ENCODE measurements at regions not wholly inside any gene's neighbourhood (a gene's known extent, or its start where the extent isn't known, plus 50 kb on each side); places are given as distances from the start of the nearest gene placed in this dataset.
"Not testable (repeated sequence)": the region's sequence is repeated elsewhere in the genome, so short reads cannot be mapped to it uniquely, and the experiment has no call there.

DNA sequence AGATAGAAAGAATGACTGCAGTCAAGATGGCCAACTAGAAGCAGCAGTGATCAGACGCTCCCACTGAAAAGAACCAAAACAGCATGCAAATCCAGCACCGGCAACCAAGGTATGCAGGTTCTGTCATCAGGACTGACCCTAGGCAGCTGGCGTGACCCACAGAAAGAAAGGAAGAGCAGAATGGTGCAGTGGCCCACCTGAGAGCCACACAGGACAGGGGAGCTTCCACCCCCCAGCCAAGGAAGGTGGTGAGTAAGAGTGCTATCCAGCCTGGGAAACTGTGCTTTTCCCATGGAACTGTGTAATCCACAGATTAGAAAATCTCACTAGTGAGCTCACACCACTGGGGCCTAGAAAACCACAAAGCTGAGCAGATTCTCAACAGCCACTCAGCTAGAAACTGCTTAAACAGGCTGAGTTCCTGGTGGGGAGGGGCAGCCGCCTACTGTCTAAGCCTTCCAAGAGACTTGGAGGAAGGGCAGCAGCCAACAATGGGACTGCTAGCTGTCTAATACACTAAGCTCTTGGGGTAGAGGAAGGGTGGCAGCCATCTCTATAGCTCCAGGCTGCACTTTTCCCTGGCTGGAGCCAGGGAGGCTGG lies 127.9 kb downstream of the EVA1A start:
- no peak for TF ChIP-seq CTCF (conservative IDR thresholded peaks at IDR 0.05; ENCODE audit: control insufficient read depth, insufficient read depth, low read depth, low read length)
- no peak overlapping the region for H3K4me3 ChIP-seq (ENCODE audit: control insufficient read depth, low read depth, low read length)
- peak; percentile 8 for DNase-seq (ENCODE audit: low read depth)

- no peak for DNase-seq (ENCODE audit: low read depth)
- no peak overlapping the region for H3K4me3 ChIP-seq (ENCODE audit: control insufficient read depth, low read depth, low read length)
- no peak for TF ChIP-seq CTCF (conservative IDR thresholded peaks at IDR 0.05; ENCODE audit: control insufficient read depth, insufficient read depth, low read depth, low read length)
Measured at GRCh38 chr2:75431763-75432162, 129.0 kb downstream of the EVA1A start.

- no peak for DNase-seq (ENCODE audit: low read depth)
- no peak overlapping the region for H3K4me3 ChIP-seq (ENCODE audit: control insufficient read depth, low read depth, low read length)
- no peak for TF ChIP-seq CTCF (conservative IDR thresholded peaks at IDR 0.05; ENCODE audit: control insufficient read depth, insufficient read depth, low read depth, low read length)
Measured at GRCh38 chr2:75431276-75431675, 129.5 kb downstream of the EVA1A start.

- not testable (repeated sequence) for DNase-seq (ENCODE audit: low read depth); H3K4me3 ChIP-seq (ENCODE audit: control insufficient read depth, low read depth, low read length)
Measured at GRCh38 chr2:75430449-75430848, 130.3 kb downstream of the EVA1A start.

- no peak for TF ChIP-seq CTCF (conservative IDR thresholded peaks at IDR 0.05; ENCODE audit: control insufficient read depth, insufficient read depth, low read depth, low read length)
- no peak for DNase-seq (ENCODE audit: low read depth)
- no peak overlapping the region for H3K4me3 ChIP-seq (ENCODE audit: control insufficient read depth, low read depth, low read length)
Measured at GRCh38 chr2:75428646-75429443, 131.9 kb downstream of the EVA1A start.

GRCh38 chr2:75428060-75428459 lies 132.7 kb downstream of the EVA1A start:
- no peak for DNase-seq (ENCODE audit: low read depth)
- no peak for TF ChIP-seq CTCF (conservative IDR thresholded peaks at IDR 0.05; ENCODE audit: control insufficient read depth, insufficient read depth, low read depth, low read length)
- no peak overlapping the region for H3K4me3 ChIP-seq (ENCODE audit: control insufficient read depth, low read depth, low read length)

DNA sequence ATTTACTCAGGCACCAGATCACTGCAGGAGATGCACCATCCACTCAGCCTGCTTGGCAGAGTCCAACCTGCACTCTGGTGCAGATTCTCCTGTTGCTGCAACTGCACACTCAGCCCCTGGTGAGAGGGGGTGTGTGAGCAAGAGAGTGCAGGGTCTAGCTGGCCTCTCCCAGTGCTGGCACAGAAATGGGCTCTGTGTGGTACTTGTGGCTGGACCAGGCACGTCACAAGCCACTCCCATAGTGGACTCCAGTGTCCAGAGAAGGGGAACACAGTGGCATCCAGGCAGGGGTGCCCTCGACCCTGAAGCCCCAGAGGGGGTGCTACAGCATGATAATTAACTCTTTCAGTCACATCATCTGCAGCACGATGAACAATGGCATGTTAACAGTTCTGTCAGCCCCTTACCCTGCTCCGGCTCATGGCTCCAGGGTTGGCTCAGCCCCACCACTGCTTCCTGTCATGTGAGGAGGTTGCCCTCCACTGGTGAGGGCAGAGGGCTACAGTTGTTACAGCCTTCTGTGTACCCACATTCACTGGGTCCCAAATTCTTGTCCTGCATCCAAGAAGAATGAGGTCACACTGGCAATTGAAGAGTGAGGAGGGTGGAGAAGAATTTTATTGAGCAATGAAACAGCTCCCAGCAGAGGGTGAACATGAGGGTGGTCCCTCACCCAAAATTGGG lies 135.7 kb downstream of the EVA1A start:
- H3K4me3 ChIP-seq (ENCODE audit: control insufficient read depth, low read depth, low read length) = no peak overlapping the region
- DNase-seq (ENCODE audit: low read depth) = peak; percentile 37
- peak; percentile 17 for TF ChIP-seq CTCF (conservative IDR thresholded peaks at IDR 0.05; ENCODE audit: control insufficient read depth, insufficient read depth, low read depth, low read length)
